22Rv1 (cell line): ENCODE measurements at regions not wholly inside any gene's neighbourhood (a gene's known extent, or its start where the extent isn't known, plus 50 kb on each side); places are given as distances from the start of the nearest gene placed in this dataset.

Experiments used
- CTCF ChIP-seq: fragments of 450-650 bp; IDR thresholded peaks from 2 replicates; pipeline ENCODE4 v1.5.1; 2017; ENCODE audit warnings: mild to moderate bottlenecking
- ZFX ChIP-seq: fragments of 450-650 bp; IDR thresholded peaks from 2 replicates; pipeline ENCODE4 v1.6.1; 2017; ENCODE audit warnings: antibody characterized with exemption, borderline replicate concordance

- TF ChIP-seq CTCF (no peak), ZFX (no peak)
Observed at GRCh38 chr17:64780096-64781013, 118.2 kb upstream of the SMURF2 start.
